GM12875 (cell line): ENCODE measurements at regions not wholly inside any gene's neighbourhood (a gene's known extent, or its start where the extent isn't known, plus 50 kb on each side); places are given as distances from the start of the nearest gene placed in this dataset.

Experiments used
- H3K4me3 ChIP-seq: one replicate; pipeline ENCODE4 v1.5.1; 2011; ENCODE audit warnings: low read depth, low read length, control low read depth
- CTCF ChIP-seq: IDR thresholded peaks from 2 replicates; pipeline ENCODE4 v1.5.1; 2011; ENCODE audit warnings: low read depth, mild to moderate bottlenecking, control low read depth, inconsistent platforms, low read length, moderate library complexity, borderline replicate concordance; ENCODE audit not compliant: insufficient read depth

GRCh38 chr7:106376026-106376799 lies 91.4 kb upstream of the NAMPT start:
- no peak overlapping the region for H3K4me3 ChIP-seq
- no peak for TF ChIP-seq CTCF

GRCh38 chr7:106375499-106375898 lies 90.7 kb upstream of the NAMPT start:
- H3K4me3 ChIP-seq = no peak overlapping the region
- TF ChIP-seq CTCF = no peak

- H3K4me3 ChIP-seq = no peak overlapping the region
- no peak for TF ChIP-seq CTCF
Measured at GRCh38 chr7:106374437-106374836, 89.7 kb upstream of the NAMPT start.

- no peak for TF ChIP-seq CTCF
- H3K4me3 ChIP-seq = no peak overlapping the region
Measured at GRCh38 chr7:106372595-106373318, 88.0 kb upstream of the NAMPT start.

GRCh38 chr7:106372126-106372525 lies 87.3 kb upstream of the NAMPT start:
- no peak overlapping the region for H3K4me3 ChIP-seq
- TF ChIP-seq CTCF = no peak

GRCh38 chr7:106371629-106372028 lies 86.8 kb upstream of the NAMPT start:
- TF ChIP-seq CTCF = no peak
- no peak overlapping the region for H3K4me3 ChIP-seq

GRCh38 chr7:106370542-106370941 lies 85.8 kb upstream of the NAMPT start:
- no peak for TF ChIP-seq CTCF

More at GRCh38 chr7:106370542-106370941, 85.8 kb upstream of the NAMPT start:
- no peak overlapping the region for H3K4me3 ChIP-seq
